Mucosa of descending colon (tissue), 3 donors: ENCODE measurements at regions not wholly inside any gene's neighbourhood (a gene's known extent, or its start where the extent isn't known, plus 50 kb on each side); places are given as distances from the start of the nearest gene placed in this dataset.

Experiments used
- ATAC-seq: fragments of 200-7000 bp; cut with Tn5 transposase; one replicate; pipeline ENCODE4 v1.9.1; 2020; ENCODE audit warnings: mild to moderate bottlenecking, moderate library complexity
- DNase-seq, 3 donors: peaks; one replicate each; pipeline ENCODE4 v3.0.0-alpha.2; 2020
- H3K36me3 ChIP-seq: fragments of 200-600 bp; one replicate; pipeline ENCODE4 v1.8.0; 2021; ENCODE audit warnings: low read depth, mild to moderate bottlenecking
- H3K4me1 ChIP-seq: fragments of 200-600 bp; one replicate; pipeline ENCODE4 v1.8.0; 2021; ENCODE audit warnings: low read depth, mild to moderate bottlenecking
- H3K4me3 ChIP-seq: fragments of 200-600 bp; one replicate; pipeline ENCODE4 v1.8.0; 2021; ENCODE audit warnings: mild to moderate bottlenecking
- H3K9me3 ChIP-seq: fragments of 200-600 bp; one replicate; pipeline ENCODE4 v1.8.0; 2021; ENCODE audit warnings: mild to moderate bottlenecking
- intact Hi-C, 2 donors: fragments of 100-400 bp; cut with DNase I in 1 of 2; cut with micrococcal nuclease in 1 of 2; formaldehyde crosslinking; loops; one replicate each; pipeline versions ENCODE4 v1.11.0 to v1.11.1; 2022; cut with DNase I, micrococcal nuclease
- TF ChIP-seq, protein P1 (sequence below): fragments of 200-600 bp; IDR thresholded peaks from one replicate; pipeline ENCODE4 v1.8.0; 2022; ENCODE audit warnings: antibody characterized with exemption, mild to moderate bottlenecking
- donor health status: DM: no; HTN: no; CAD: no; lungs with moderate emphysema.
- donor health status: DM: no; HTN: no; CAD: no.
- donor health status: DM: no; HTN: yes; CAD: no.

DNA sequence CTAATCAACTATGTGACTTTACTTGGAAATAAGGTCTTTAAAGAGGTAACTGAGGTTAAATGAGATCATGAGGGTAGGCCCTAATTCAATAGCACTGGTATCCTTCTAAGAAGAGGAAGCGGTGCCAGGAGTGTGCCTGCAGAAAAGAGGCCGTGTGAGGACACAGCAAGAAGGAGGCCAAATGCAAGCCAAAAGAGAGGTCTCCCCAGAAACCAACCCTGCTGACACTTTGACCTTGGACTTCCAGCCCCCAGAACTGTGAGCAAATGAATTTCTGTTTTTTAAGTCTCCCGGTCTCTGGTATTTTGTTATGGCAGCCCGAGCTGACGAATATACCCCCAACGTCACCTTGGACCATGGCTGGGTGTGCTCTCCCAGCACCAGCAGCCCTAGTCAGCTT lies 257.5 kb upstream of the NCKAP5 start:
- H3K4me1 ChIP-seq = no peaks in the 10 kb centered on the region
- ATAC-seq = no peak
- intact Hi-C loops = no loop called here
- no peaks in the 10 kb centered on the region for H3K9me3 ChIP-seq
- H3K4me3 ChIP-seq = no peak overlapping the region
- no peaks in the 10 kb centered on the region for H3K36me3 ChIP-seq
- no peak for DNase-seq
- TF ChIP-seq, protein P1, sequence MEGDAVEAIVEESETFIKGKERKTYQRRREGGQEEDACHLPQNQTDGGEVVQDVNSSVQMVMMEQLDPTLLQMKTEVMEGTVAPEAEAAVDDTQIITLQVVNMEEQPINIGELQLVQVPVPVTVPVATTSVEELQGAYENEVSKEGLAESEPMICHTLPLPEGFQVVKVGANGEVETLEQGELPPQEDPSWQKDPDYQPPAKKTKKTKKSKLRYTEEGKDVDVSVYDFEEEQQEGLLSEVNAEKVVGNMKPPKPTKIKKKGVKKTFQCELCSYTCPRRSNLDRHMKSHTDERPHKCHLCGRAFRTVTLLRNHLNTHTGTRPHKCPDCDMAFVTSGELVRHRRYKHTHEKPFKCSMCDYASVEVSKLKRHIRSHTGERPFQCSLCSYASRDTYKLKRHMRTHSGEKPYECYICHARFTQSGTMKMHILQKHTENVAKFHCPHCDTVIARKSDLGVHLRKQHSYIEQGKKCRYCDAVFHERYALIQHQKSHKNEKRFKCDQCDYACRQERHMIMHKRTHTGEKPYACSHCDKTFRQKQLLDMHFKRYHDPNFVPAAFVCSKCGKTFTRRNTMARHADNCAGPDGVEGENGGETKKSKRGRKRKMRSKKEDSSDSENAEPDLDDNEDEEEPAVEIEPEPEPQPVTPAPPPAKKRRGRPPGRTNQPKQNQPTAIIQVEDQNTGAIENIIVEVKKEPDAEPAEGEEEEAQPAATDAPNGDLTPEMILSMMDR = no peak

GRCh38 chr2:133828913-133829312 lies 260.6 kb upstream of the NCKAP5 start:
- no peaks in the 10 kb centered on the region for H3K36me3 ChIP-seq
- TF ChIP-seq, protein P1 = no peak
- no peaks in the 10 kb centered on the region for H3K4me1 ChIP-seq
- intact Hi-C loops = no loop called here
- no peak for DNase-seq
- H3K9me3 ChIP-seq = no peaks in the 10 kb centered on the region
- no peak overlapping the region for H3K4me3 ChIP-seq
- ATAC-seq = no peak

GRCh38 chr2:133829450-133830020 lies 261.3 kb upstream of the NCKAP5 start:
- DNase-seq = no peak
- Histone ChIP-seq H3K36me3 (no peaks in the 10 kb centered on the region), H3K4me3 (no peak overlapping the region), H3K9me3 (no peaks in the 10 kb centered on the region), H3K4me1 (no peaks in the 10 kb centered on the region)
- intact Hi-C loops = no loop called here
- ATAC-seq = no peak
- TF ChIP-seq, protein P1 = no peak

DNA sequence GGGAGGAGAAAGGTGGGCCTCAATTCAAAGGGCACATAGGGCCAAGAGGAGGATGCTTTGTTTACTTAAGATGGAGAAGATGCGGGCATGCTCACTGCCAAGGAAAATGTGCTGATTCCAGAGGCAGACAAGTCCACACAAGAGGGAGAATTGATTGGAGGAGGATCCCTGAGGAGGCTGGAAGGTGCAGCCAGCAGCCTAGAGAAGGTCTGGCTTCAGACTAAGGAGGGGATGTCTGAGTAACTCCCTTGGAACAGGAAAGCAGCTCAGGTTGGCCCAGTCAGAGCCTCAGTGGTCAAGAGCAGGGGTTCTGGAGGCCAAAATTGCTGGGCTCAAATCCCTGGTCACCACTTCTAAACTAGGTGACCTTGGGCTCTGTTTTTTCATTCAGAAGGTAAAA lies 265.5 kb upstream of the NCKAP5 start:
- DNase-seq (no peak), ATAC-seq (no peak)
- no peaks in the 10 kb centered on the region for H3K9me3 ChIP-seq
- TF ChIP-seq, protein P1 = no peak
- intact Hi-C loops = no loop called here
- H3K36me3 ChIP-seq = no peaks in the 10 kb centered on the region
- no peaks in the 10 kb centered on the region for H3K4me1 ChIP-seq
- no peak overlapping the region for H3K4me3 ChIP-seq

DNA sequence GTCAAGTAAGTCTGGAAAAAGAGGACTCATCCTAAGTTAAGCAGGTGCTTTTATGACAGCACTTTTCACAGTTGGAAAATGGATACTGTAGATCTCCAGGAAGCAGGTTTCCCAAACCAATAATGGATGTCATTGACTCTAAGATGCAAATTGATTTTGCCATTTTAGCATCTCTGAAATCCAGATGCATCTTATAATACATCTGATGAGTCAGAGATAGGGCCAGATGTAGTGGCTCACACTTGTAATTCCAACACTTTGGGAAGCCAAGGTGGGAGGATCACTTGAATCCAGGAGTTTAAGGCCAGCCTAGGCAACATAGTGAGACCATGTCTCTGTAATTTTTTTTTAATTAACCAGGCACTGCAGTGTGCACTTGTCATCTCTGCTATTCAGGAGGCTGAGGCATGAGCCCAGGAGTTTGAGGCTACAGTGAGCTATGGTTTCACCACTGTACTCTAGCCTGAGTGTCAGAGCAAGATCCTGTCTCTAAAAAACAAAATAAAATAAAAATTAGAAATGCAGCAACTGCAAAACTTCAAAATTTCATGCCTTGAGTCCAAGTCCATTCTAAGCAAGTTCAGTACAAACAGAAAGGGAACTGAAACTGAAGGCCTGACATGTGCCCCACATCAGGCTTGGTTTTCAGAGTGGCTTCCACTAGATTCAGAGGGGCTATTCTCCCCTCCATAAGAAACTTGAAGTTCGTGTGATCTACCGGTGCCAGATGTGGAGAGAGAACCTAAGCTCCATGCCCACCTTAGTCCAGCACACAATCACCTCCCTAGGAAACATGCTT lies 267.8 kb upstream of the NCKAP5 start:
- Histone ChIP-seq H3K4me1 (no peaks in the 10 kb centered on the region), H3K9me3 (no peaks in the 10 kb centered on the region), H3K4me3 (no peak overlapping the region), H3K36me3 (no peaks in the 10 kb centered on the region)
- DNase-seq (no peak), ATAC-seq (no peak)
- intact Hi-C loops = no loop called here
- TF ChIP-seq, protein P1 = no peak
